ENCODE measurements at regions not wholly inside any gene's neighbourhood (a gene's known extent, or its start where the extent isn't known, plus 50 kb on each side); places are given as distances from the start of the nearest gene placed in this dataset.
"Not testable (repeated sequence)": the region's sequence is repeated elsewhere in the genome, so short reads cannot be mapped to it uniquely, and the experiment has no call there.

- not testable (repeated sequence) for H3K4me3 ChIP-seq (replicated peaks; ENCODE audit: insufficient read depth, low read length); H3K27me3 ChIP-seq (ENCODE audit: insufficient read depth, poor library complexity, severe bottlenecking); DNase-seq (ENCODE audit: low read depth in 1 of 2, low spot score in 1 of 2); H3K27ac ChIP-seq (replicated peaks)
Measured at GRCh38 chr18:14384961-14385360, 158.4 kb downstream of the POTEC start.

- not testable (repeated sequence) for DNase-seq (ENCODE audit: low read depth in 1 of 2, low spot score in 1 of 2); H3K27me3 ChIP-seq (ENCODE audit: insufficient read depth, poor library complexity, severe bottlenecking); H3K4me3 ChIP-seq (replicated peaks; ENCODE audit: insufficient read depth, low read length); H3K27ac ChIP-seq (replicated peaks)
Measured at GRCh38 chr18:14382666-14383065, 160.7 kb downstream of the POTEC start.

- DNase-seq (ENCODE audit: low read depth in 1 of 2, low spot score in 1 of 2); H3K27ac ChIP-seq (replicated peaks); H3K27me3 ChIP-seq (ENCODE audit: insufficient read depth, poor library complexity, severe bottlenecking); H3K4me3 ChIP-seq (replicated peaks; ENCODE audit: insufficient read depth, low read length): not testable (repeated sequence)
Measured at GRCh38 chr18:14379489-14379888, 163.9 kb downstream of the POTEC start.

- H3K4me3 ChIP-seq (replicated peaks; ENCODE audit: insufficient read depth, low read length); H3K27me3 ChIP-seq (ENCODE audit: insufficient read depth, poor library complexity, severe bottlenecking); DNase-seq (ENCODE audit: low read depth in 1 of 2, low spot score in 1 of 2); H3K27ac ChIP-seq (replicated peaks): not testable (repeated sequence)
Measured at GRCh38 chr18:14378376-14378775, 165.0 kb downstream of the POTEC start.

GRCh38 chr18:14361346-14361745 is 182.1 kb downstream of the POTEC start:
- H3K4me3 ChIP-seq (replicated peaks; ENCODE audit: insufficient read depth, low read length); DNase-seq (ENCODE audit: low read depth in 1 of 2, low spot score in 1 of 2); H3K27ac ChIP-seq (replicated peaks); H3K27me3 ChIP-seq (ENCODE audit: insufficient read depth, poor library complexity, severe bottlenecking): not testable (repeated sequence)

- peak; percentile 72; the same call in 1 of the 2 replicates for TF ChIP-seq SPI1 (IDR thresholded peaks at IDR 0.05; ENCODE audit: borderline replicate concordance, low read depth)
- not testable (repeated sequence) for H3K4me3 ChIP-seq (replicated peaks; ENCODE audit: insufficient read depth, low read length); H3K27me3 ChIP-seq (ENCODE audit: insufficient read depth, poor library complexity, severe bottlenecking)
- H3K27ac ChIP-seq (replicated peaks), result peak overlapping the region; percentile 75
- DNase-seq (ENCODE audit: low read depth in 1 of 2, low spot score in 1 of 2), result peak in 1 of 2 experiments; percentile 90
Measured at GRCh38 chr18:14357553-14358297, 185.7 kb downstream of the POTEC start.

- not testable (repeated sequence) for DNase-seq (ENCODE audit: low read depth in 1 of 2, low spot score in 1 of 2); H3K27me3 ChIP-seq (ENCODE audit: insufficient read depth, poor library complexity, severe bottlenecking); H3K4me3 ChIP-seq (replicated peaks; ENCODE audit: insufficient read depth, low read length); H3K27ac ChIP-seq (replicated peaks)
Measured at GRCh38 chr18:14342170-14342569, 201.2 kb downstream of the POTEC start.

- H3K27me3 ChIP-seq (ENCODE audit: insufficient read depth, poor library complexity, severe bottlenecking); DNase-seq (ENCODE audit: low read depth in 1 of 2, low spot score in 1 of 2); H3K27ac ChIP-seq (replicated peaks); H3K4me3 ChIP-seq (replicated peaks; ENCODE audit: insufficient read depth, low read length): not testable (repeated sequence)
Measured at GRCh38 chr18:14336017-14336416, 203.8 kb upstream of the ZNF519 start.

- not testable (repeated sequence) for H3K27ac ChIP-seq (replicated peaks); H3K4me3 ChIP-seq (replicated peaks; ENCODE audit: insufficient read depth, low read length); DNase-seq (ENCODE audit: low read depth in 1 of 2, low spot score in 1 of 2); H3K27me3 ChIP-seq (ENCODE audit: insufficient read depth, poor library complexity, severe bottlenecking)
Measured at GRCh38 chr18:14321217-14321616, 189.0 kb upstream of the ZNF519 start.

- not testable (repeated sequence) for DNase-seq (ENCODE audit: low read depth in 1 of 2, low spot score in 1 of 2); H3K4me3 ChIP-seq (replicated peaks; ENCODE audit: insufficient read depth, low read length); H3K27me3 ChIP-seq (ENCODE audit: insufficient read depth, poor library complexity, severe bottlenecking); H3K27ac ChIP-seq (replicated peaks)
Measured at GRCh38 chr18:14301255-14301654, 169.0 kb upstream of the ZNF519 start.

- not testable (repeated sequence) for H3K4me3 ChIP-seq (replicated peaks; ENCODE audit: insufficient read depth, low read length); DNase-seq (ENCODE audit: low read depth in 1 of 2, low spot score in 1 of 2); H3K27ac ChIP-seq (replicated peaks); H3K27me3 ChIP-seq (ENCODE audit: insufficient read depth, poor library complexity, severe bottlenecking)
Measured at GRCh38 chr18:14295081-14295480, 162.8 kb upstream of the ZNF519 start.
